MM.1S (cell line): ENCODE measurements at regions not wholly inside any gene's neighbourhood (a gene's known extent, or its start where the extent isn't known, plus 50 kb on each side); places are given as distances from the start of the nearest gene placed in this dataset.

ENCODE experiments used
- DNase-seq: peaks from one replicate; pipeline ENCODE4 v3.0.0-alpha.2; 2015
- H2AFZ ChIP-seq: fragments of 300-600 bp; sonication (generic); 2 replicates; pipeline ENCODE4 v1.6.0; 2016; ENCODE audit warnings: antibody characterized with exemption, low read length
- H3F3A ChIP-seq: fragments of 300-600 bp; sonication (generic); 2 replicates; pipeline ENCODE4 v1.6.1; 2016; ENCODE audit warnings: mild to moderate bottlenecking, antibody characterized with exemption, low read length, moderate library complexity, mixed read lengths; ENCODE audit not compliant: insufficient read depth
- H3K27ac ChIP-seq: fragments of 300-600 bp; sonication (generic); 2 replicates; pipeline ENCODE4 v1.5.1; 2016; ENCODE audit warnings: mild to moderate bottlenecking, low read length
- H3K27me3 ChIP-seq: fragments of 300-600 bp; sonication (generic); replicated peaks from 2 replicates; pipeline ENCODE4 v1.6.0; 2016; ENCODE audit warnings: low read length; ENCODE audit not compliant: insufficient read depth
- H3K36me3 ChIP-seq: fragments of 300-600 bp; sonication (generic); replicated peaks from 2 replicates; pipeline ENCODE4 v1.6.1; 2016; ENCODE audit warnings: mild to moderate bottlenecking, low read length, mixed read lengths; ENCODE audit not compliant: insufficient read depth
- H3K4me1 ChIP-seq: fragments of 300-600 bp; sonication (generic); 2 replicates; pipeline ENCODE4 v1.6.1; 2016; ENCODE audit warnings: low read length, mixed read lengths
- H3K4me2 ChIP-seq: fragments of 300-600 bp; sonication (generic); 2 replicates; pipeline ENCODE4 v1.6.0; 2016; ENCODE audit warnings: low read depth, low read length
- H3K4me3 ChIP-seq: fragments of 300-600 bp; sonication (generic); 2 replicates; pipeline ENCODE4 v1.5.1; 2016; ENCODE audit warnings: low read length, mixed read lengths
- H3K79me2 ChIP-seq: fragments of 300-600 bp; sonication (generic); 2 replicates; pipeline ENCODE4 v1.6.1; 2016; ENCODE audit warnings: mixed run types, low read length, mixed read lengths
- H3K9ac ChIP-seq: fragments of 300-600 bp; sonication (generic); 2 replicates; pipeline ENCODE4 v1.6.1; 2016; ENCODE audit warnings: low read length, mixed read lengths
- H3K9me2 ChIP-seq: fragments of 300-600 bp; sonication (generic); replicated peaks from 2 replicates; pipeline ENCODE4 v1.6.1; 2016; ENCODE audit warnings: mild to moderate bottlenecking, low read length, mixed read lengths; ENCODE audit not compliant: insufficient read depth
- H3K9me3 ChIP-seq: fragments of 300-600 bp; sonication (generic); replicated peaks from 2 replicates; pipeline ENCODE4 v1.6.1; 2016; ENCODE audit warnings: mild to moderate bottlenecking, low read length, mixed read lengths; ENCODE audit not compliant: insufficient read depth
- H4K20me1 ChIP-seq: fragments of 300-600 bp; sonication (generic); 2 replicates; pipeline ENCODE4 v1.6.1; 2016; ENCODE audit warnings: mild to moderate bottlenecking, low read length, moderate library complexity, mixed read lengths; ENCODE audit not compliant: insufficient read depth
- CTCF ChIP-seq: fragments of 300-600 bp; sonication (generic); IDR thresholded peaks from 2 replicates; pipeline ENCODE4 v1.5.1; 2016; ENCODE audit warnings: antibody characterized with exemption, low read length, mixed read lengths
- EZH2 ChIP-seq: fragments of 300-600 bp; sonication (generic); optimal IDR thresholded peaks from 2 replicates; pipeline ENCODE3; 2017; ENCODE audit warnings: low read depth, mild to moderate bottlenecking, antibody characterized with exemption, low read length, mixed read lengths
- EZH2phosphoT487 ChIP-seq: fragments of 300-600 bp; sonication (generic); IDR thresholded peaks from 2 replicates; pipeline ENCODE4 v1.6.1; 2018; ENCODE audit warnings: antibody characterized with exemption, low read length

- H3K27ac ChIP-seq, result no peak overlapping the region
- H4K20me1 ChIP-seq, result no peaks in the 10 kb centered on the region
- H2AFZ ChIP-seq, result no peak overlapping the region
- H3K9me3 ChIP-seq, result no peaks in the 10 kb centered on the region
- no peaks in the 10 kb centered on the region for H3K9me2 ChIP-seq
- H3K4me2 ChIP-seq, result no peak overlapping the region
- H3K36me3 ChIP-seq, result no peaks in the 10 kb centered on the region
- H3K4me3 ChIP-seq, result no peak overlapping the region
- H3K4me1 ChIP-seq, result no peaks in the 10 kb centered on the region
- H3K9ac ChIP-seq, result no peak overlapping the region
- no peaks in the 10 kb centered on the region for H3F3A ChIP-seq
- H3K27me3 ChIP-seq, result no peaks in the 10 kb centered on the region
- TF ChIP-seq EZH2 (no peak), CTCF (no peak), EZH2phosphoT487 (no peak)
- H3K79me2 ChIP-seq, result no peaks in the 10 kb centered on the region
- no peak for DNase-seq
Measured at GRCh38 chr10:121332353-121332752, 265.9 kb downstream of the FGFR2 start.

DNA sequence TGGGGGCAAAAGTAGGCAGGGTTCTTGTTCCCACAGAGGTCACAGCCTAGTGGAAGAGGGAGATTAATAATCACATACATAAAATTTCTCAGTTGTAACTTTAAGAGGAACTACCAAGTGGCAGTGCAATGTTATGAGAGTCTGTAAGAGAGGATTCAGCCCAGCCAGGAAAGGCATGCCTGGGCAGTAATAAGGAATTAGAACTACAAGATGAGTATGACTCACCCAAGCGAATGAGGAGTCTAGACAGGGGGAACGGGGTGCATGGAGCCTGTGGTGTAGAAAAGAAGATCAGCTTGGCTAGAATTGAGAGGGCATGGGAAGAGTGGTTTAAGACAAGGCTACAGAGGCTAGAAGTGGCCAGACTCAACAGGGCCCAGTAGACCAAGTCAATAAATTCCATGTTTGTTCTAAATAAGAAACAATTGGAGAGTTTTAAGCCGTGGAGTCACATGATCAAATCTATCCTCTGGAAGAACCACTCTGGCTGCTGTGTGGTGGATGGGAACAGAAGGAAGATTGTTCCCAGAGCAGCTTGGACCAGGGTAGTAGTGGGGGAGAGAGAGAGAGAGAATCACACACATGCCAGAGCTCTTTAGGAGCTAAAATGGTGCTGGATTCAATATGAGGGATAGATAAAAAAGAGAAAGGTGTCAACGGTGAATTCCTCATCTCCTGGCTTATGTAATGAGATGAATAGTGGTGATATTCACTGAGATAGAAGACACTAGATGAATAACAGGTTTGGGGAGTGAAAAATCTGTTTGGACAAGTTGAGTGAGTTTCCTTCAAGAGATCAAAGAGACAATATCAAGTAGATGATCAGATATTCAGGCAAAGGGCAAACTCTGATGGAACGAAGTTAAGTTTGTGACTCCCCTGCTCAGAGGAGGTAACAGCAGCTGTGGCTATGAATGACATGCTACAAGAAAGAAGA is 265.1 kb downstream of the FGFR2 start:
- H3K4me1 ChIP-seq, result no peaks in the 10 kb centered on the region
- H3K27ac ChIP-seq, result no peak overlapping the region
- no peaks in the 10 kb centered on the region for H3K9me3 ChIP-seq
- no peaks in the 10 kb centered on the region for H3K36me3 ChIP-seq
- no peaks in the 10 kb centered on the region for H3F3A ChIP-seq
- no peak overlapping the region for H2AFZ ChIP-seq
- DNase-seq, result no peak
- H3K27me3 ChIP-seq, result no peaks in the 10 kb centered on the region
- no peak overlapping the region for H3K4me2 ChIP-seq
- no peaks in the 10 kb centered on the region for H3K79me2 ChIP-seq
- no peaks in the 10 kb centered on the region for H3K9me2 ChIP-seq
- H3K4me3 ChIP-seq, result no peak overlapping the region
- no peak overlapping the region for H3K9ac ChIP-seq
- no peak for TF ChIP-seq EZH2
- TF ChIP-seq CTCF, result no peak
- no peak for TF ChIP-seq EZH2phosphoT487
- H4K20me1 ChIP-seq, result no peaks in the 10 kb centered on the region

GRCh38 chr10:121335386-121335925 is 262.8 kb downstream of the FGFR2 start:
- H3K79me2 ChIP-seq, result no peaks in the 10 kb centered on the region
- H3K9me2 ChIP-seq, result no peaks in the 10 kb centered on the region
- DNase-seq, result no peak
- H3F3A ChIP-seq, result no peaks in the 10 kb centered on the region
- no peaks in the 10 kb centered on the region for H3K36me3 ChIP-seq
- TF ChIP-seq EZH2 (no peak), CTCF (no peak), EZH2phosphoT487 (no peak)
- no peak overlapping the region for H3K4me2 ChIP-seq
- no peak overlapping the region for H2AFZ ChIP-seq
- no peaks in the 10 kb centered on the region for H3K9me3 ChIP-seq
- H4K20me1 ChIP-seq, result no peaks in the 10 kb centered on the region
- H3K27me3 ChIP-seq, result no peaks in the 10 kb centered on the region
- H3K9ac ChIP-seq, result no peak overlapping the region
- no peaks in the 10 kb centered on the region for H3K4me1 ChIP-seq
- no peak overlapping the region for H3K27ac ChIP-seq
- no peak overlapping the region for H3K4me3 ChIP-seq
